ENCODE measurements at regions not wholly inside any gene's neighbourhood (a gene's known extent, or its start where the extent isn't known, plus 50 kb on each side); places are given as distances from the start of the nearest gene placed in this dataset.

DNA sequence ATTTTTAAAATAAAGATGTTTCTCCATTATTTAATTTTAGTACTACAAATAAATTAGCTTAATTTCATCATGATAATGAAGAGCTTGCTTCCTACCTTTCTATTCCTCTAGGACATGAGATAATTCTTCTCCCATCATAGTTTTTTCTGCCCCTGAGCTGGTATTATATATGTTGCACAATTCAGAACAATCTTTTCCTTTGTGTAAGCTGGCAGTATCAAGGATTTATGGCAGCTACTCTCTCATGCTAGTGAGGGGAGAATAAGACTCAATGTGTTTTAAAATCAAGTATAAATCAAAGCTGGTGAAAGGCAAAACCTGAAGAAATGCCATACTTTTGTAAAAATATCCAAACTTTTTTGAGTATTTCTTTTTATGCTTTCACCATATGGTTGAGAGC lies 1405.3 kb downstream of the SI start:
- DNase-seq (ENCODE audit: low read depth in 2 of 2) = no peak

DNA sequence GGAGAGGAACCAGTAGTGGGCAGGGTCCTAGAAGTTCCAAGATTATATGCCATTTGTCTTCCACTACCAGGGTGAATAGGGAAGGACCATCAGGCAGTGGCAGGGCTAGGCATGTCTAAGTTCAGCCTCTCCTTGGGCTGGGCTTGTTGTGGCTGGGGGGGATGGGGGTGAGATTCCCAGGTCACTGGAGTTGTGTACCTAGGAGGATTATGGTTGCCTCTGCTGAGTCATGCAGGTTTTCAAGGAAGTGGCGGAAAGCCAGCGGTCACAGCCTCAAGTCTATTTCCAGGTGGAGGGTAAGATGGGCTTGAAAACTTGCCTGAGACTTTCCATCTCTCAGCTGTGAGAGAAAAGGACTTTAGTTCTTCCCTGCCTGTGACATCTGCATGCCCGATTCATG lies 1407.1 kb downstream of the SI start:
- no peak for DNase-seq (ENCODE audit: low read depth in 2 of 2)

GRCh38 chr3:163664466-163664865 lies 1413.8 kb downstream of the SI start:
- DNase-seq (ENCODE audit: low read depth in 2 of 2) = no peak

DNA sequence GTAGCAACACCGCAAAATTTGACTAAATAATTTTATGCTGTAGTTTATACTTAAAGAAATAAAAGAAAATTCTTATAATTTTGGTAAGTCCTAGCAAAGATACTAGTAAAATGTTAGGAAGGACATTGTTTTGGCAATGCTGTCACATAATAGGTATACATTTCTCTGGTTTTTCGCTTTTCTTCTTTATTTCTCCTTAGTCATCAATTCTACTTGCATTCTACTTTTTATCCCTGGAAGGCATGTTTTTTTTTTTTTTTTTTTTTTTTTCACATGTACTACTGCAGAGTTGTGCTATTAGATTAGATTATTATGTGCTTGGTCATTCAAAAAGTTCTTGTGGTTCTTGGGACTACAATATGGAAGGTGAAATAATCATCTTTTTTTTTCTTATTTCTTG lies 1421.2 kb downstream of the SI start:
- no peak for DNase-seq (ENCODE audit: low read depth in 2 of 2)

DNA sequence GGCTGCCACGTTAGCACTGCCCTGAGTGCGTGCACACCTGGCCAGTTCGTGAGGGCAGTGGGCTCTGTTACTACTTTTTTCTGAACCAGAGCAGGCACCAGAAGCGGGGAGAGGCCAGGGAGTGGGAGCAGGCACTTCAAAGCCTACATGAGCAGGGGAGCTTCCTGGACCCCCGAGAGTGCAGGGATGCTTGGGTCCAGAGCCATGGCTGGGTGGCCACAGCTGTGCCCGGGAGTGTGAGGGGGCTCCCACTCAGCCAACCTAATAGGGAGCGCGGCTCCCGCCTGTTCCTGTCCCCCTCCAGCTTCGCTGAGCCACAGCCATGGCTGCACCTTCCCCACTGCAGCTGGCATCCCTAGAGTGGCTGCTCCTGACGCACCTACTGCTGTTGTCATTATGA lies 1423.3 kb downstream of the SI start:
- DNase-seq (ENCODE audit: low read depth in 2 of 2) = no peak

GRCh38 chr3:163644172-163644571 lies 1434.1 kb downstream of the SI start:
- no peak for DNase-seq (ENCODE audit: low read depth in 2 of 2)

GRCh38 chr3:163632722-163633121 lies 1445.6 kb downstream of the SI start:
- DNase-seq (ENCODE audit: low read depth in 2 of 2) = no peak

DNA sequence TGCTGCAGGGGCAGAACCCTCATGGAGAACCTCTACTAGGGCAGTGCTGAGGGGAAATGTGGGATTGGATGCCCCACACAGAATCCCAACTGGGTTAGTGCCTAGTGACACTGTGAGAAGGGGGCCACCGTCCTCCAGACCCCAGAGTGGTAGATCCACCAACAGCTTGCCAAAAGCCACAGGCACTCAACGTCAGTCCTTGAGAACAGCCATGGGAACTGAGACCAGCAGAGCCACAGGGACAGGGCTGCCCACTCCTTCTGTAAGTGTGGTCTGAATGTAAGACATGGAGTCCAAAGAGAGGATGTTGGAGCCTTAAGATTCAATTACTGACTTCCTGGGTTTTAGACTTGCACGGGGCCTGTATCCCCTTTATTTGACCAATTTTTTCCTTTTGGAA lies 1451.5 kb downstream of the SI start:
- DNase-seq (ENCODE audit: low read depth in 2 of 2) = no peak

DNA sequence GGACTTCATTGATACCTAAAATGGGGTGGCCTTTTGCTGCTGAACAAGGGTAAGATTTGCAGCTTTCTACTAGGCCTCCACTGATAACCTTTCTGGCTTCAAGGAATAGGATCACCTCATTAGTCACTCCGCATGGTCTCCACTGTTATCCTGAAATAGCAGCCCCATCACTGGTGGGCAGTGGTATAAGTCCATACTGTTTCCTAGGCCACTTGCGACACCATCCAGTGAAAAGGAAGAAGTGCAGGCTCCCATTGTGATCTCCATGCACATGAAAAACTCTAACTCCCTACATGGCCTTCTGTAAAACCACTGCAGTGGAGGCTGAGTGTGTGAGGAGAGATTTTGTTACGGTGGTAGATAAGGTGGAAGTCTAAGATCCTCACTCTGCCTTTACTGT lies 1455.9 kb downstream of the SI start:
- no peak for DNase-seq (ENCODE audit: low read depth in 2 of 2)

- no peak for DNase-seq (ENCODE audit: low read depth in 2 of 2)
Observed at GRCh38 chr3:163614886-163615285, 1463.4 kb downstream of the SI start.

GRCh38 chr3:163605915-163606314 lies 1472.4 kb downstream of the SI start:
- DNase-seq (ENCODE audit: low read depth in 2 of 2) = no peak

GRCh38 chr3:163601426-163601825 lies 1476.9 kb downstream of the SI start:
- no peak for DNase-seq (ENCODE audit: low read depth in 2 of 2)

- no peak for DNase-seq (ENCODE audit: low read depth in 2 of 2)
Observed at GRCh38 chr3:163587342-163587741, 1491.0 kb downstream of the SI start.

DNA sequence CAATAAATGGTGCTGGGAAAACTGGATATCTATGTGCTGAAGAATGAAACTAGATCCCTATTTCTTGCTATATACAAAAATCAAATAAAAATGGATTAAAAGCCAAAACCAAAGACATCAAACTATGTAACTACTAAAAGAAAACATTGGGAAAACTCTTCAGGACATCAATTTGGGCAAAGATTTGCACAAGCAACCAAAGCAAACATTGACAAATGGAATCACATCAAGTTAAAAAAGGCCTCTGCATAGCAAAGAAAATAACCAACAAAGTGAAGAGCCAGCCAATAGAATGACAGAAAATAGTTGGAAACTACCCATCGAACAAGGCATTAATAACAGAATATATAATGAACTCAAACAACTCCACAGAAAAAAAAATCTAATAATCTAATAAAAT lies 1495.3 kb downstream of the SI start:
- no peak for DNase-seq (ENCODE audit: low read depth in 2 of 2)

DNA sequence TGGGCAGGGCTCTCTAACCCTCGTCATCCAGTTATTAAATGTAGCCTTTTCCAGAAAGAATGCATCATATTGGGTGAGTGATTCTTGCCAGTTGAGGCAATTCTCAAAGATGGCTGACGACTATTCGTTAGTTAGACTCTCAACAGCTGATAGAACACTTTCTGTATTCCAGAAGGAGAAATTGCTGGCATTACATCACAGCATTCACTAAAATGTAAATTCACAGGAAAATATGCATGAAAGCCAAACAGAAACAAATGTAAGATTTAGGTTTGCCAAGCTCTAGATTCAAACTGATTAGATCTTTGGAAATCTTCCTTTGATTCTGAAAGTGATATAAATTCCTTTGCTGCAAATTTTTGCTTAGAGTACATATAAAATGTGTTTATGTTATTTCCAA lies 1501.0 kb downstream of the SI start:
- no peak for DNase-seq (ENCODE audit: low read depth in 2 of 2)

DNA sequence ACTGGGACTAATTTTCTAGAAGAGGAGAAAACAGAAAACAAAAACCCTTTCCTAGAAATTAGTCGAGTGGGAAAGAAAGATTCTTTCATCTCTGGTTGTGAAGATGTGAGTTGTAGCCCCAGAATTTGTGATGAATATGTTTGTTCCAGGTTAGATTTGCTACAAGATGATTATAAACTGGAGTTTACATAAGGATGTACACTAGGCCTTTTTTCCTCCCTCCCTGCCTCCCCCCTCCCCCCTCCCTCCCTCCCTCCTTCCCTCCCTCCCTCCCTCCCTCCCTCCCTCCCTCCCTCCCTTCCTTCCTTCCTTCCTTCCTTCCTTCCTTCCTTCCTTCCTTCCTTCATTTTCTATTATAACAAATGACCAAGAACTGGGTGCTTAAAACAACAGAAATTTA lies 1502.0 kb downstream of the SI start:
- no peak for DNase-seq (ENCODE audit: low read depth in 2 of 2)

DNA sequence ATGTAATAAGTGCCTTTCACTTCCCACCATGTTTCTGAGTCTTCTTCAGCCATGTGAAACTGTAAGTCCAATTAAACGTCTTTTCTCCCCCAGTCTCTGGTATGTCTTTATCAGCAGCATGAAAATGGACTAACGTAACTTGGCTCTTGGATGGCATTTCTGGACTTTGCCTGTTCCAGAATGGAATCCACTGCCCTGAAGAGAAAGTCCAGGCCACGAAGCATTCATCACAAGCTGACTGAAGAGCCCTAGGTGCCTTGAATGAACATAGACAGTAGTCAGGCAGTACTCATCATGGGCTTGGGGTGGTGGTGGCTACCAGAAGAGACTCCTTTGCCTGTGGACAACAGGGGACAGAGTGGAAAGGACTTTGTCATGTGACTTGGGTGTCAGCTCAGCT lies 1505.0 kb downstream of the SI start:
- no peak for DNase-seq (ENCODE audit: low read depth in 2 of 2)

DNA sequence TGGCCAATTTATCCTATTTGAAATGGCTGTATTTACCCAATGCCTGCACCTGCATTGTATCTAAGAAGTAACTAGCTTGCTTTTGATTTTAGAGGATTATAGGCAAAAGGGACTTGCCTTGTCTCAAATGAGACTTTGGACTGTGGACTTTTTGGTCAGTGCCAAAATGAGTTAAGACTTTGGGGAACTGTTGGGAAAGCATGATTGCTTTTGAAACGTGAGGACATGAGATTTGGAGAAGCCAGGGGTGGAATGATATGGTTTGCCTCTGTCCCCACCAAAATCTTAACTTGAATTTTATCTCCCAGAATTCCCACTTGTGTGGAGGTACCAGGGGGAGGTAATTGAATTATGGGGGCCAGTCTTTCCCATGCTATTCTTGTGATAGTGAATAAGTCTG lies 1505.4 kb downstream of the SI start:
- no peak for DNase-seq (ENCODE audit: low read depth in 2 of 2)

DNA sequence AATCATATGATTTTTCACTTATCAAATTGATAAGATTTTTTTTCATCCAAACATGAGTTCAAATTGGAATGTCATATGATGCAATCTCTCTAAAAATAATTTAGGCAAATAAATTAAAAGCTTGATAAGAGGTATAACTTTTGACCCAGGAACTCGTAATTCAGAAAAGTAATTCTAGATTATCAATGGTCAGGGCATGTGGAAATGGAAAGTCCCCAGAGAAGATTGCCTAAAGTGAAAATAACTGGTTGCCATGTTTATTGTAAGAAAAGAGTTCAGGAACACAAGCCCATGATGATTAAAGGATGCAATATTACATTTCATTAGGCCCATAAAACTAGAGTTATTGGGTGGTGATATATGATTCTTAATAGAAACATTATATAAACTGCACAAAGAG lies 1514.8 kb downstream of the SI start:
- no peak for DNase-seq (ENCODE audit: low read depth in 2 of 2)

GRCh38 chr3:163562625-163563024 lies 1515.7 kb downstream of the SI start:
- no peak for DNase-seq (ENCODE audit: low read depth in 2 of 2)

- no peak for DNase-seq (ENCODE audit: low read depth in 2 of 2)
Observed at GRCh38 chr3:163561151-163561550, 1517.1 kb downstream of the SI start.

DNA sequence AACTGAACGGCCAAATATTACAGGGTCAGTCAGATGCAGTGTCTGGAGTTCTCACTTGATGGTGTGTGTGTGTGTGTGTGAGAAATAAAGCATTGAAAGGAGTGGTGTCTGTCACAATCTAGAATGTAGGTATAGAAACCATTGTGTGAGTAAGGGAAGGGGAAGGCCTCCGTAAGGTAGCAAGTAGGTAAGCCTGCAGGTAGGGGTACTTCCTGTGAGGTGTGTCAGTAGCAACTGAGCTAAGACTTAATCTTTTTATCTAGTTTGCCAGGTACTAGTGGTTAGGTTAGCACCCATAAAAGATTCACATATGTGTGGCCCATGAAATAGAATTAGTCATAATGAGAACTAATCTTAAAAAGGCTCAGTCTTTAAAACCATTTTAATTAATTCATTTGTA lies 1517.8 kb downstream of the SI start:
- no peak for DNase-seq (ENCODE audit: low read depth in 2 of 2)

DNA sequence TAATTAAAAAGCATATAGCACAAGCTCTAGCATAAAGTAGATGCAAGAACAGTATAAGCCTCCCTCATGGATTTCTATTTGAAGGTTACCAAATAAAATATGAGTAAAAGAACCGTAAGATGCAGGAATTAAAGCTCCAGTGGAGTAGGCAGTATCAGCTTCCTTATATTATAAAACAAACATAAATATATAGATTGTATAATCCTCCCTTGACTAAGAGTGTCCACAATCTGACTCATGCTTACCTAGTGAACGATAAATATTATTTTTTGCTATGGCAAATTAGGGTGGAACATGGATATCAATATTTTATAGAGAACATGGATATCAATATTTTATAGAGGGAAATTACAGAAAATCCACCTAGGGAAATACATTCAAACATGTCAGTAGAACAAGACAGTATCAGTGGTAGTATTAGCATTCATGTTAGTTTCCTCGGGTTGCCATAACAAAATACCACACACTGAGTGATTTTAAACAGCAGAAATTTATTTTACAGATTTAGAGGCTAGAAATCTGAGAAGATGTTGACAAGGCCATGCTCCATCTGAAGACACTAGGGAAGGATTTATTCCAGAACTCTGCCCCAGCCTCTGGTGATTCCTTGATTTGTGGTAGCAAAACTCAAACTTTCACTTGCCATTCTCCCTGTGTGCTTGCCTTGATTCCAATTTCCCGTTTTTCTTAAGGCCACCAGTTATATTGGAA lies 1521.3 kb downstream of the SI start:
- DNase-seq (ENCODE audit: low read depth in 2 of 2) = no peak

DNA sequence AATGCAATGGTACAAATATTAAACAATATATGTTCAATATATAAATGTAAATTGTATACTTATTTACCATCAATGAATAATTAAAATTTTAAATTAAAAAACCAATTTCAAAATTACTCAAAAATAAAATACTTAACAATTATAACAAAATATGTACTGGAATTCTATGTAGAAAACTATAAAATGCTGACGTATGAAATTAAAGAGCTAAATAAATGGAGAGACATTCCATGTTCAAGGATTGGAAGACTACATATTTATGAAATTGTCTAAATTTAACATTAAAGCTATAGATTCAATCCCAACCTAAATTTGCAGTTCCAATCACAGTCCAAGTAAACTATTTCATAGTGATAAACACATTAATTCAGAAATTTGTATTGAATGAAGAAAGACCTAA lies 1522.4 kb downstream of the SI start:
- DNase-seq (ENCODE audit: low read depth in 2 of 2) = no peak

- DNase-seq (ENCODE audit: low read depth in 2 of 2) = no peak
Observed at GRCh38 chr3:163552659-163552966, 1525.7 kb downstream of the SI start.

All from stimulated activated CD4-positive, alpha-beta T cell treated with anti-CD3 and anti-CD28 coated beads, Interleukin-12 subunit alpha, Interleukin-12 subunit beta, amount 100 ng/mL, for 24 hours (primary cell).